Upper lobe of left lung (tissue), 4 donors: ENCODE measurements at regions not wholly inside any gene's neighbourhood (a gene's known extent, or its start where the extent isn't known, plus 50 kb on each side); places are given as distances from the start of the nearest gene placed in this dataset.

Experiments used
- EP300 ChIP-seq, 4 donors: sonication (generic); formaldehyde crosslinking; IDR thresholded peaks; one replicate each; pipeline ENCODE4 v1.5.1; 2017; ENCODE audit warnings: antibody characterized with exemption in 4 of 4, control low read depth in 2 of 4
- POLR2A ChIP-seq, 4 donors: fragments of 450-650 bp; IDR thresholded peaks; one replicate each; pipeline ENCODE4 v1.5.1; 2016 to 2017; ENCODE audit warnings: antibody characterized with exemption in 4 of 4, mild to moderate bottlenecking in 2 of 4
- POLR2AphosphoS5 ChIP-seq, 2 donors: sonication (generic); formaldehyde crosslinking; IDR thresholded peaks; one replicate each; pipeline ENCODE4 v1.5.1; 2017; ENCODE audit warnings: antibody characterized with exemption in 2 of 2
- TF ChIP-seq, protein P1 (sequence below), 6 experiments: fragments of 450-650 bp in 4 of 6; fragments of 200-600 bp in 2 of 6; sonication (generic) in 2 of 6; IDR thresholded peaks; one replicate each; pipeline ENCODE4 v1.5.1; 2016 to 2019; ENCODE audit warnings: antibody characterized with exemption in 6 of 6

DNA sequence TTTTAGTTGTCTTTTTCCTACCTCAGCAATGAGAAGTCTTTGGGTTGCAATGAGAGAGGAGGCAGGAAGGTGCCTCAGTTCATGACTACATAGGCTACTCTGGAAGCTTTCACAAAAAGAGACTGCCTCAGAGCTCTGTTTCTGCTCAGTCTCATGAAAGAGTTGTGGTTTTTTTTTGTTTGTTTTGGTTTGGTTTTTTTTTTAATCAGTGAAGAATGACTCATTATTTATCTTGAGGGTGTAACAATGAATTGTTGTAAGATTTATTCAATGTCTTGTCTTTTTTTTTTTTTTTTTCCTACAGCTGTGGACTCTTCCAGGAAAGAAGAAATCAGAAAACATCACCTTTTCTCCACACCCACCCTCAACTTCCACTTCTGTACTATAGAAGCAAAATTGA is 67.5 kb upstream of the CXCL13 start:
- TF ChIP-seq, protein P1, sequence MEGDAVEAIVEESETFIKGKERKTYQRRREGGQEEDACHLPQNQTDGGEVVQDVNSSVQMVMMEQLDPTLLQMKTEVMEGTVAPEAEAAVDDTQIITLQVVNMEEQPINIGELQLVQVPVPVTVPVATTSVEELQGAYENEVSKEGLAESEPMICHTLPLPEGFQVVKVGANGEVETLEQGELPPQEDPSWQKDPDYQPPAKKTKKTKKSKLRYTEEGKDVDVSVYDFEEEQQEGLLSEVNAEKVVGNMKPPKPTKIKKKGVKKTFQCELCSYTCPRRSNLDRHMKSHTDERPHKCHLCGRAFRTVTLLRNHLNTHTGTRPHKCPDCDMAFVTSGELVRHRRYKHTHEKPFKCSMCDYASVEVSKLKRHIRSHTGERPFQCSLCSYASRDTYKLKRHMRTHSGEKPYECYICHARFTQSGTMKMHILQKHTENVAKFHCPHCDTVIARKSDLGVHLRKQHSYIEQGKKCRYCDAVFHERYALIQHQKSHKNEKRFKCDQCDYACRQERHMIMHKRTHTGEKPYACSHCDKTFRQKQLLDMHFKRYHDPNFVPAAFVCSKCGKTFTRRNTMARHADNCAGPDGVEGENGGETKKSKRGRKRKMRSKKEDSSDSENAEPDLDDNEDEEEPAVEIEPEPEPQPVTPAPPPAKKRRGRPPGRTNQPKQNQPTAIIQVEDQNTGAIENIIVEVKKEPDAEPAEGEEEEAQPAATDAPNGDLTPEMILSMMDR (IDR thresholded peaks at IDR 0.05) = no peak
- TF ChIP-seq POLR2AphosphoS5 (IDR thresholded peaks at IDR 0.05) = no peak
- no peak for TF ChIP-seq POLR2A (IDR thresholded peaks at IDR 0.05)
- TF ChIP-seq EP300 (IDR thresholded peaks at IDR 0.05) = no peak
